ENCODE measurements at regions not wholly inside any gene's neighbourhood (a gene's known extent, or its start where the extent isn't known, plus 50 kb on each side); places are given as distances from the start of the nearest gene placed in this dataset.

DNA sequence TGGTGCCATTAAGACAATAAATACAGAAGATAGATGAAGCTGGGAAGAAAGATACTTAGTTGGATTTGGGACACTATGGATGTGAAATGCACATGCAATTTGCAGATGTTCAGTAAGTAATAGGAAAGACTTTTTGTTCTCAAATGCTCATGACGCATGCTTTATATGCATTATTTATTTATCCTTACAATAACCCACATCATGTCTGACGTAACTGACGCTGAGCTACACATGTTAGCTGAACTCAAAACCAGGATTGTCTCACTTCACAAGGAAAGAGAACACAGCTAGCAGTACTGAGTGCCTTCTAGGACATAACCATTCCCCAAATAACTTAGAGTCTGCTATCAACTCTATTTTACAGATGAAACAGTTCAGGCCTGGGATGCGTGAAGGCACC lies 463.4 kb downstream of the FGF9 start:
- TF ChIP-seq, protein P1, sequence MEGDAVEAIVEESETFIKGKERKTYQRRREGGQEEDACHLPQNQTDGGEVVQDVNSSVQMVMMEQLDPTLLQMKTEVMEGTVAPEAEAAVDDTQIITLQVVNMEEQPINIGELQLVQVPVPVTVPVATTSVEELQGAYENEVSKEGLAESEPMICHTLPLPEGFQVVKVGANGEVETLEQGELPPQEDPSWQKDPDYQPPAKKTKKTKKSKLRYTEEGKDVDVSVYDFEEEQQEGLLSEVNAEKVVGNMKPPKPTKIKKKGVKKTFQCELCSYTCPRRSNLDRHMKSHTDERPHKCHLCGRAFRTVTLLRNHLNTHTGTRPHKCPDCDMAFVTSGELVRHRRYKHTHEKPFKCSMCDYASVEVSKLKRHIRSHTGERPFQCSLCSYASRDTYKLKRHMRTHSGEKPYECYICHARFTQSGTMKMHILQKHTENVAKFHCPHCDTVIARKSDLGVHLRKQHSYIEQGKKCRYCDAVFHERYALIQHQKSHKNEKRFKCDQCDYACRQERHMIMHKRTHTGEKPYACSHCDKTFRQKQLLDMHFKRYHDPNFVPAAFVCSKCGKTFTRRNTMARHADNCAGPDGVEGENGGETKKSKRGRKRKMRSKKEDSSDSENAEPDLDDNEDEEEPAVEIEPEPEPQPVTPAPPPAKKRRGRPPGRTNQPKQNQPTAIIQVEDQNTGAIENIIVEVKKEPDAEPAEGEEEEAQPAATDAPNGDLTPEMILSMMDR (IDR thresholded peaks at IDR 0.05): no peak
- no peak for TF ChIP-seq EZH2 (IDR thresholded peaks at IDR 0.05; ENCODE audit: borderline replicate concordance, insufficient read depth, low read depth, low read length, poor library complexity, severe bottlenecking)

All from B cell (primary cell).